ENCODE measurements at regions not wholly inside any gene's neighbourhood (a gene's known extent, or its start where the extent isn't known, plus 50 kb on each side); places are given as distances from the start of the nearest gene placed in this dataset.

- TF ChIP-seq CTCF (conservative IDR thresholded peaks at IDR 0.05 in 1 of 2, IDR thresholded peaks at IDR 0.05 in 1 of 2; ENCODE audit: low read depth in 1 of 2, low read length in 2 of 2) (no peak), EZH2 (IDR thresholded peaks at IDR 0.05; ENCODE audit: low read length, missing control alignments) (no peak)
These were observed 588.7 kb downstream of the CPS1 start for GRCh38 chr2:211144974-211145665.
